ENCODE measurements at regions not wholly inside any gene's neighbourhood (a gene's known extent, or its start where the extent isn't known, plus 50 kb on each side); places are given as distances from the start of the nearest gene placed in this dataset.

DNA sequence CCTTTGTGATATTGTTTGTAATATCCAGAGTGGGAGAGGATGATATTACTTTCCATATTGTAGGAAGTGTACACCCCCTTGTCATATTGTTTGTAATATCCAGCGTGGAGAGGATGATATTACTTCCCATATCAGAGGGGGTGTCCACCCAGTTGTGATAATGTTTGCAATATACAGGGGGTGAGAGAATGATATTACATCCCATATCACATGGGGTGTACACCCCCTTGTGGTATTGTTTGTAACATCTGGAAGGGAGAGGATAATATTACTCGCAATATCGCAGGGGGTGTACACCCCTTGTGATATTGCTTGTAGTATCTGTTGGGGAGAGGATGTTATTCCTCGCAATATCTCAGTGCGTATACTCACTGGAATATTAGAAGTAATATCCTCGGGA is 61.5 kb downstream of the PRSS23 start (continued):
- TF ChIP-seq, protein P1, sequence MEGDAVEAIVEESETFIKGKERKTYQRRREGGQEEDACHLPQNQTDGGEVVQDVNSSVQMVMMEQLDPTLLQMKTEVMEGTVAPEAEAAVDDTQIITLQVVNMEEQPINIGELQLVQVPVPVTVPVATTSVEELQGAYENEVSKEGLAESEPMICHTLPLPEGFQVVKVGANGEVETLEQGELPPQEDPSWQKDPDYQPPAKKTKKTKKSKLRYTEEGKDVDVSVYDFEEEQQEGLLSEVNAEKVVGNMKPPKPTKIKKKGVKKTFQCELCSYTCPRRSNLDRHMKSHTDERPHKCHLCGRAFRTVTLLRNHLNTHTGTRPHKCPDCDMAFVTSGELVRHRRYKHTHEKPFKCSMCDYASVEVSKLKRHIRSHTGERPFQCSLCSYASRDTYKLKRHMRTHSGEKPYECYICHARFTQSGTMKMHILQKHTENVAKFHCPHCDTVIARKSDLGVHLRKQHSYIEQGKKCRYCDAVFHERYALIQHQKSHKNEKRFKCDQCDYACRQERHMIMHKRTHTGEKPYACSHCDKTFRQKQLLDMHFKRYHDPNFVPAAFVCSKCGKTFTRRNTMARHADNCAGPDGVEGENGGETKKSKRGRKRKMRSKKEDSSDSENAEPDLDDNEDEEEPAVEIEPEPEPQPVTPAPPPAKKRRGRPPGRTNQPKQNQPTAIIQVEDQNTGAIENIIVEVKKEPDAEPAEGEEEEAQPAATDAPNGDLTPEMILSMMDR (IDR thresholded peaks at IDR 0.05 in 2 of 3, conservative IDR thresholded peaks at IDR 0.05 in 1 of 3; ENCODE audit: control insufficient read depth in 2 of 3, extremely low read depth in 1 of 3, insufficient read depth in 1 of 3, low read depth in 3 of 3, low read length in 3 of 3) = no peak
- TF ChIP-seq ASH2L (IDR thresholded peaks at IDR 0.05; ENCODE audit: borderline replicate concordance, low read depth) = no peak

DNA sequence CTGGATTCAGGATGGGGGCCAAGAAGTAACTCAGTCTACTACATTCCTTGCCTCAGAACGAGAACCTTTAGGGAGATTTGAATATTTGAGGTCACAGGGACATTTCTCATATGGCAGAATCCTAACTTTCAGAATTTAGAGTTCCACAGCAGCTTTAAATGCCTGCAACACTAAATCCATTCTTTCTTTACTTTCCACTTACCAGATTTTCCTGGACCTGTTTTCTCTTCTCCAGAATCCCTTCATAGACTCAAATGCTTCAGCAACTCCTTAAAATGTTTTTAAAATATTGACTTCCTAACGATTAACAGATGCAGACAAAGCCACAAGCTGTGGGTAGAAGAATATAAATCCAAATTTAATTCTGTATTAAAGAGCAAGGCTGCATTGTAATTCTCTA is 63.1 kb downstream of the PRSS23 start:
- Histone ChIP-seq H4K20me1 (ENCODE audit: control insufficient read depth, insufficient read depth) (no peaks in the 10 kb centered on the region), H3K27ac (ENCODE audit: control insufficient read depth, insufficient read depth) (no peak overlapping the region), H3K4me2 (ENCODE audit: control insufficient read depth, insufficient read depth) (no peak overlapping the region), H3K27me3 (replicated peaks in 1 of 2; ENCODE audit: control insufficient read depth in 2 of 2, insufficient read depth in 2 of 2, low read length in 1 of 2) (no peaks in the 10 kb centered on the region), H3K4me1 (ENCODE audit: control insufficient read depth, insufficient read depth, low read length) (no peaks in the 10 kb centered on the region), H3K36me3 (ENCODE audit: control insufficient read depth in 2 of 2, insufficient read depth in 2 of 2, low read length in 1 of 2) (no peaks in the 10 kb centered on the region), H3K9me3 (replicated peaks; ENCODE audit: control insufficient read depth, insufficient read depth, low read length) (no peaks in the 10 kb centered on the region), H3K9ac (ENCODE audit: control insufficient read depth, insufficient read depth, low read length) (no peak overlapping the region), H3K4me3 (no peak overlapping the region), H2AFZ (ENCODE audit: control insufficient read depth, low read depth, low read length) (no peak overlapping the region), H3K79me2 (ENCODE audit: control insufficient read depth, insufficient read depth, low read length) (no peaks in the 10 kb centered on the region)
- SMC1A ChIA-PET (ENCODE audit: uncharacterized antibody, unreplicated experiment) = no interaction called here
- CTCF ChIA-PET = no interaction called here
- no peak for DNase-seq (ENCODE audit: low read depth, low spot score)
- intact Hi-C loops (cut with micrococcal nuclease; ENCODE audit: unreplicated experiment) (no loop called here), in situ Hi-C loops (cut with MboI) (no loop called here)
- ATAC-seq = no peak
- RAD21 ChIA-PET (ENCODE audit: unreplicated experiment) = no interaction called here
- no TSS peak for BruUV-seq (replicated peaks)
- WGBS (ENCODE audit: insufficient coverage, insufficient replicate concordance, low lambda C conversion rate, missing lambda C conversion rate) = 2% methylated on average over 2 of the region's 2 CpGs
- POLR2A ChIA-PET = no interaction called here
- no peak for FAIRE-seq
- TF ChIP-seq, protein P2, sequence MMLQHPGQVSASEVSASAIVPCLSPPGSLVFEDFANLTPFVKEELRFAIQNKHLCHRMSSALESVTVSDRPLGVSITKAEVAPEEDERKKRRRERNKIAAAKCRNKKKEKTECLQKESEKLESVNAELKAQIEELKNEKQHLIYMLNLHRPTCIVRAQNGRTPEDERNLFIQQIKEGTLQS (IDR thresholded peaks at IDR 0.05; ENCODE audit: borderline replicate concordance, extremely low read depth, low read depth, low read length) = no peak
- no peak for TF ChIP-seq MTA3 (IDR thresholded peaks at IDR 0.05; ENCODE audit: borderline replicate concordance, low read length)
- TF ChIP-seq CBFB (IDR thresholded peaks at IDR 0.05; ENCODE audit: low read depth) = no peak
- TF ChIP-seq, protein P3, sequence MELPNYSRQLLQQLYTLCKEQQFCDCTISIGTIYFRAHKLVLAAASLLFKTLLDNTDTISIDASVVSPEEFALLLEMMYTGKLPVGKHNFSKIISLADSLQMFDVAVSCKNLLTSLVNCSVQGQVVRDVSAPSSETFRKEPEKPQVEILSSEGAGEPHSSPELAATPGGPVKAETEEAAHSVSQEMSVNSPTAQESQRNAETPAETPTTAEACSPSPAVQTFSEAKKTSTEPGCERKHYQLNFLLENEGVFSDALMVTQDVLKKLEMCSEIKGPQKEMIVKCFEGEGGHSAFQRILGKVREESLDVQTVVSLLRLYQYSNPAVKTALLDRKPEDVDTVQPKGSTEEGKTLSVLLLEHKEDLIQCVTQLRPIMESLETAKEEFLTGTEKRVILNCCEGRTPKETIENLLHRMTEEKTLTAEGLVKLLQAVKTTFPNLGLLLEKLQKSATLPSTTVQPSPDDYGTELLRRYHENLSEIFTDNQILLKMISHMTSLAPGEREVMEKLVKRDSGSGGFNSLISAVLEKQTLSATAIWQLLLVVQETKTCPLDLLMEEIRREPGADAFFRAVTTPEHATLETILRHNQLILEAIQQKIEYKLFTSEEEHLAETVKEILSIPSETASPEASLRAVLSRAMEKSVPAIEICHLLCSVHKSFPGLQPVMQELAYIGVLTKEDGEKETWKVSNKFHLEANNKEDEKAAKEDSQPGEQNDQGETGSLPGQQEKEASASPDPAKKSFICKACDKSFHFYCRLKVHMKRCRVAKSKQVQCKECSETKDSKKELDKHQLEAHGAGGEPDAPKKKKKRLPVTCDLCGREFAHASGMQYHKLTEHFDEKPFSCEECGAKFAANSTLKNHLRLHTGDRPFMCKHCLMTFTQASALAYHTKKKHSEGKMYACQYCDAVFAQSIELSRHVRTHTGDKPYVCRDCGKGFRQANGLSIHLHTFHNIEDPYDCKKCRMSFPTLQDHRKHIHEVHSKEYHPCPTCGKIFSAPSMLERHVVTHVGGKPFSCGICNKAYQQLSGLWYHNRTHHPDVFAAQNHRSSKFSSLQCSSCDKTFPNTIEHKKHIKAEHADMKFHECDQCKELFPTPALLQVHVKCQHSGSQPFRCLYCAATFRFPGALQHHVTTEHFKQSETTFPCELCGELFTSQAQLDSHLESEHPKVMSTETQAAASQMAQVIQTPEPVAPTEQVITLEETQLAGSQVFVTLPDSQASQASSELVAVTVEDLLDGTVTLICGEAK (IDR thresholded peaks at IDR 0.05; ENCODE audit: borderline replicate concordance) = no peak
- no peak for TF ChIP-seq ZNF217 (IDR thresholded peaks at IDR 0.05)
- no peak for TF ChIP-seq POLR2A (IDR thresholded peaks at IDR 0.05; ENCODE audit: low read depth, low read length)
- no peak for TF ChIP-seq STAT3 (IDR thresholded peaks at IDR 0.05; ENCODE audit: low read depth, low read length)
- no peak for TF ChIP-seq ZZZ3 (IDR thresholded peaks at IDR 0.05; ENCODE audit: control insufficient read depth, insufficient read length, low read depth)
- TF ChIP-seq ETV6 (conservative IDR thresholded peaks at IDR 0.05 in 1 of 2, IDR thresholded peaks at IDR 0.05 in 1 of 2; ENCODE audit: borderline replicate concordance in 1 of 2, low read depth in 1 of 2) = no peak
- TF ChIP-seq MYC (IDR thresholded peaks at IDR 0.05; ENCODE audit: insufficient read depth, insufficient read length, insufficient replicate concordance, low read length, severe bottlenecking) = no peak
- TF ChIP-seq HDAC2 (IDR thresholded peaks at IDR 0.05) = no peak
- TF ChIP-seq SMARCA5 (IDR thresholded peaks at IDR 0.05) = no peak
- TF ChIP-seq ZNF622 (IDR thresholded peaks at IDR 0.05) = no peak
- TF ChIP-seq, protein P4, sequence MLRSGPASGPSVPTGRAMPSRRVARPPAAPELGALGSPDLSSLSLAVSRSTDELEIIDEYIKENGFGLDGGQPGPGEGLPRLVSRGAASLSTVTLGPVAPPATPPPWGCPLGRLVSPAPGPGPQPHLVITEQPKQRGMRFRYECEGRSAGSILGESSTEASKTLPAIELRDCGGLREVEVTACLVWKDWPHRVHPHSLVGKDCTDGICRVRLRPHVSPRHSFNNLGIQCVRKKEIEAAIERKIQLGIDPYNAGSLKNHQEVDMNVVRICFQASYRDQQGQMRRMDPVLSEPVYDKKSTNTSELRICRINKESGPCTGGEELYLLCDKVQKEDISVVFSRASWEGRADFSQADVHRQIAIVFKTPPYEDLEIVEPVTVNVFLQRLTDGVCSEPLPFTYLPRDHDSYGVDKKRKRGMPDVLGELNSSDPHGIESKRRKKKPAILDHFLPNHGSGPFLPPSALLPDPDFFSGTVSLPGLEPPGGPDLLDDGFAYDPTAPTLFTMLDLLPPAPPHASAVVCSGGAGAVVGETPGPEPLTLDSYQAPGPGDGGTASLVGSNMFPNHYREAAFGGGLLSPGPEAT (IDR thresholded peaks at IDR 0.05; ENCODE audit: low read depth) = no peak
- TF ChIP-seq BMI1 (IDR thresholded peaks at IDR 0.05; ENCODE audit: borderline replicate concordance) = no peak
